SK-N-MC (cell line): ENCODE measurements at regions not wholly inside any gene's neighbourhood (a gene's known extent, or its start where the extent isn't known, plus 50 kb on each side); places are given as distances from the start of the nearest gene placed in this dataset.
"Not testable (repeated sequence)": the region's sequence is repeated elsewhere in the genome, so short reads cannot be mapped to it uniquely, and the experiment has no call there.

ENCODE experiments used
- EZH2 ChIP-seq: fragments of 200-600 bp; sonication (generic); IDR thresholded peaks from one replicate; pipeline ENCODE4 v1.6.1; 2017; ENCODE audit warnings: antibody characterized with exemption
- POLR2AphosphoS5 ChIP-seq: IDR thresholded peaks from 2 replicates; pipeline ENCODE4 v1.6.1; 2012; ENCODE audit warnings: mild to moderate bottlenecking, low read depth, low read length, borderline replicate concordance

- not testable (repeated sequence) for TF ChIP-seq POLR2AphosphoS5, EZH2
Measured at GRCh38 chr3:191927183-191927817, 466.3 kb downstream of the PYDC2 start.
